ENCODE measurements at regions not wholly inside any gene's neighbourhood (a gene's known extent, or its start where the extent isn't known, plus 50 kb on each side); places are given as distances from the start of the nearest gene placed in this dataset.

DNA sequence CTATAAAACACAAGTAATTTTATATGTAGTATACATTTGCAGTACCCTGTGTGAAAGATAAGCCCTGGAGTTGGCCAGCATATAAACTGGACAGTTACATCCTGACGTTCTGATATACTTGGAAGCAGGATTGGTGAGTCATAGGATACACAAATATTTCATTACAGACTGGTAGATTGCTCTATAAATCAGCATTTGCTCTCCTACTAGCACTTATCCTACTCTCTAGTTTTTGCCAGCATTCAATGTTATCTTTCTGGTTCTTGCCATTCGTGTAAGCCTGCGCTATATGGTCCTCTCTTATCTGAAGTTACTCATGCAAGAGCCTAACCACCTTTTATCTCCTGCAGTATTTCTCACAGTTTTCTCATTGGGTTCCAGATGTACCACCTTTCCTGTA, 680.2 kb upstream of the MMS22L start:
- TF ChIP-seq, protein P1, sequence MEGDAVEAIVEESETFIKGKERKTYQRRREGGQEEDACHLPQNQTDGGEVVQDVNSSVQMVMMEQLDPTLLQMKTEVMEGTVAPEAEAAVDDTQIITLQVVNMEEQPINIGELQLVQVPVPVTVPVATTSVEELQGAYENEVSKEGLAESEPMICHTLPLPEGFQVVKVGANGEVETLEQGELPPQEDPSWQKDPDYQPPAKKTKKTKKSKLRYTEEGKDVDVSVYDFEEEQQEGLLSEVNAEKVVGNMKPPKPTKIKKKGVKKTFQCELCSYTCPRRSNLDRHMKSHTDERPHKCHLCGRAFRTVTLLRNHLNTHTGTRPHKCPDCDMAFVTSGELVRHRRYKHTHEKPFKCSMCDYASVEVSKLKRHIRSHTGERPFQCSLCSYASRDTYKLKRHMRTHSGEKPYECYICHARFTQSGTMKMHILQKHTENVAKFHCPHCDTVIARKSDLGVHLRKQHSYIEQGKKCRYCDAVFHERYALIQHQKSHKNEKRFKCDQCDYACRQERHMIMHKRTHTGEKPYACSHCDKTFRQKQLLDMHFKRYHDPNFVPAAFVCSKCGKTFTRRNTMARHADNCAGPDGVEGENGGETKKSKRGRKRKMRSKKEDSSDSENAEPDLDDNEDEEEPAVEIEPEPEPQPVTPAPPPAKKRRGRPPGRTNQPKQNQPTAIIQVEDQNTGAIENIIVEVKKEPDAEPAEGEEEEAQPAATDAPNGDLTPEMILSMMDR (IDR thresholded peaks at IDR 0.05) = no peak
- no peak for TF ChIP-seq POLR2A (IDR thresholded peaks at IDR 0.05)
